Activated CD8-positive, alpha-beta T cell treated with anti-CD3 and anti-CD28 coated beads, Interleukin-2, amount 10 ng/mL, durations not matched to agents 7 days and 5 days (primary cell): ENCODE measurements at regions not wholly inside any gene's neighbourhood (a gene's known extent, or its start where the extent isn't known, plus 50 kb on each side); places are given as distances from the start of the nearest gene placed in this dataset.
"Not testable (repeated sequence)": the region's sequence is repeated elsewhere in the genome, so short reads cannot be mapped to it uniquely, and the experiment has no call there.

Experiments
- ATAC-seq: fragments of 150-1000 bp; cut with Tn5 transposase; one replicate; pipeline ENCODE4 v1.10.0; 2021; ENCODE audit warnings: moderate library complexity
- CTCF ChIA-PET: fragments of 350-600 bp; sonication (Branson Sonifier 250); formaldehyde crosslinking; loops from one replicate; lab custom pipeline; 2021; ENCODE audit warnings: antibody characterized with exemption; lab: Charles Lee
- POLR2A ChIA-PET: fragments of 350-600 bp; sonication (Branson Sonifier 250); formaldehyde crosslinking; loops from one replicate; lab custom pipeline; 2021; ENCODE audit warnings: antibody characterized with exemption; lab: Charles Lee
- DNase-seq: peaks from one replicate; pipeline ENCODE4 v3.0.0-alpha.2; 2020
- H3K27ac Mint-ChIP-seq: one replicate; pipeline ENCODE4 v1.8.0; 2021; ENCODE audit warnings: mild to moderate bottlenecking, mixed read lengths
- H3K27me3 Mint-ChIP-seq: one replicate; pipeline ENCODE4 v1.8.0; 2021; ENCODE audit warnings: low read depth, mixed read lengths
- H3K36me3 Mint-ChIP-seq: one replicate; pipeline ENCODE4 v1.8.0; 2021; ENCODE audit warnings: low read depth, mixed read lengths
- H3K4me1 Mint-ChIP-seq: one replicate; pipeline ENCODE4 v1.8.0; 2021; ENCODE audit warnings: low read depth, mixed read lengths
- H3K4me3 Mint-ChIP-seq: one replicate; pipeline ENCODE4 v1.8.0; 2021; ENCODE audit warnings: mild to moderate bottlenecking, mixed read lengths
- H3K9me3 Mint-ChIP-seq: one replicate; pipeline ENCODE4 v1.8.0; 2022; ENCODE audit warnings: mixed read lengths; ENCODE audit not compliant: insufficient read depth

DNA sequence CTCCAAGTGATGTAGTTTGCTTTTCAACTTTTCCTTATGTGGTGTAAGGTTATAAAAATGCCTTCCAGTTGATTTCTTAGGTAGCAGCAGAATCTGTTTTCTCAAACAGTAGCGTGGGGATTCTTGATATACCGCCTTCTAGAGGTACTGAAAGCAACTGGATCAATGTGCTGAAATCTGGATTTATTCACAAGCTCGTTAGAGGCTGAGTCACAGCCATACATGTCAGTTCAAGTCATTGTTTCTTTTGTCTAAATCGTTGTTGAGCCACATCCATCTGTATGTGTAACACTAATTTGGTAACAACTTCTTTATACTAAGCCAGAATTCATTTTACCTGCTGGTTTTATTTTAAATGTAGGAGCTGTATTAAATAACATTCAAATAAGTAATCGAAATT is 200.0 kb upstream of the MAD2L1 start:
- CTCF ChIA-PET: no interaction called here
- peaks cover 2% of the 10 kb centered on the region for H3K27me3 Mint-ChIP-seq
- DNase-seq (no peak), ATAC-seq (no peak)
- no peaks in the 10 kb centered on the region for H3K4me1 Mint-ChIP-seq
- POLR2A ChIA-PET: no interaction called here
- H3K27ac Mint-ChIP-seq: no peak overlapping the region
- no peaks in the 10 kb centered on the region for H3K9me3 Mint-ChIP-seq
- no peaks in the 10 kb centered on the region for H3K36me3 Mint-ChIP-seq
- H3K4me3 Mint-ChIP-seq: no peak overlapping the region

DNA sequence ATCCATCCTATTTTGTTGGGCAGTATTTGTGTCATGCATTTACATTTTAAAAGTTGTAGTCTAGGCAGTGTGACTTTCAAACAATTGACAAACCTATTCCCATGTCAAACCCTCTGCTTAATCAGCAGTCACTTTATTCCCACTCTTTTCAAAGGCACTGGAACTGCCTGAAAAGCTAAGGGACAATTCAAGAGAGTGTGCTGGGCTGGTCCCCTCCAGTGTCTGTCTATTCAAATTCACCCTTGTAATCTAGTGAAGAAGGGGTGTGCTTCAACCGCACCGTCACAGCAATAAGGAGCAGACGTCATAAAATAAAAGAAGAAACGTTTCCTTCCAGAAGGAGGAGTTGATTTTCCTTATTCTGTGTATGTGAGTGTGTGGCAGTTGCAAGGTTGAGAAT is 197.0 kb upstream of the MAD2L1 start:
- H3K9me3 Mint-ChIP-seq: no peaks in the 10 kb centered on the region
- no peak overlapping the region for H3K4me3 Mint-ChIP-seq
- POLR2A ChIA-PET: no interaction called here
- H3K27ac Mint-ChIP-seq: no peak overlapping the region
- CTCF ChIA-PET: no interaction called here
- ATAC-seq (no peak), DNase-seq (no peak)
- no peaks in the 10 kb centered on the region for H3K36me3 Mint-ChIP-seq
- no peaks in the 10 kb centered on the region for H3K4me1 Mint-ChIP-seq
- H3K27me3 Mint-ChIP-seq: no peaks in the 10 kb centered on the region

DNA sequence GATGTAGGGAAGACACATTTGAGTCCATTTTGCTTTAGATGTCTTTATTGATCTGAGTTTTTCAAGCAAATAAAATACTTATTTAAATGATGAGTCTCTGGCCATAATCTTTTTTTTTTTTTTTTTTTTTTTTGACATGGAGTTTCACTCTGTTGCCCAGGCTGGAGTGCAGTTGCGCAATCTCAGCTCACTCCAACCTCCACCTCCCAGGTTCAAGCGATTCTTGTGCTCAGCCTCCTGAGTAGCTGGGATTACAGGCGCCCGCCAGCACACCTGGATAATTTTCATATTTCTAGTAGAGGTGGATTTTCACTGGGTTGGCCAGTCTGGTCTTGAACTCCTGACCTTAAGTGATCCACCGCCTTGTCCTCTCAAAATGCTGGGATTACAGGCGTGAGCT is 194.5 kb upstream of the MAD2L1 start:
- CTCF ChIA-PET: no interaction called here
- Mint-ChIP-seq H3K27me3 (no peaks in the 10 kb centered on the region), H3K36me3 (no peaks in the 10 kb centered on the region), H3K4me3 (no peak overlapping the region), H3K9me3 (no peaks in the 10 kb centered on the region), H3K27ac (no peak overlapping the region), H3K4me1 (no peaks in the 10 kb centered on the region)
- no peak for DNase-seq
- ATAC-seq: no peak
- POLR2A ChIA-PET: no interaction called here

DNA sequence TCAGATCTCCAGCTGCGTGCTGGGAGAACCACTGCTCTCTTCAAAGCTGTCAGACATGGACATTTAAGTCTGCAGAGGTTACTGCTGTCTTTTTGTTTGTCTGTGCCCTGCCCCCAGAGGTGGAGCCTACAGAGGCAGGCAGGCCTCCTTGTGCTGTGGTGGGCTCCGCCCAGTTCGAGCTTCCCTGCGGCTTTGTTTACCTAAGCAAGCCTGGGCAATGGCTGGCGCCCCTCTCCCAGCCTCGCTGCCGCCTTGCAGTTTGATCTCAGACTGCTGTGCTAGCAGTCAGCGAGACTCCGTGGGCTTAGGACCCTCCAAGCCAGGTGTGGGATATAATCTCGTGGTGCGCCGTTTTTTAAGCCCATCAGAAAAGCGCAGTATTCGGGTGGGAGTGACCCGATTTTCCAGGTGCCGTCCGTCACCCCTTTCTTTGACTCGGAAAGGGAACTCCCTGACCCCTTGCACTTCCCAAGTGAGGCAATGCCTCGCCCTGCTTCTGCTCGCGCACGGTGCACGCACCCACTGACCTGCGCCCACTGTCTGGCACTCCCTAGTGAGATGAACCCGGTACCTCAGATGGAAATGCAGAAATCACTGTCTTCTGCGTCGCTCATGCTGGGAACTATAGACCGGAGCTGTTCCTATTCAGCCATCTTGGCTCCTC is 189.6 kb upstream of the MAD2L1 start:
- H3K4me3 Mint-ChIP-seq, H3K27ac Mint-ChIP-seq, H3K27me3 Mint-ChIP-seq, CTCF ChIA-PET, ATAC-seq, POLR2A ChIA-PET, DNase-seq, H3K4me1 Mint-ChIP-seq, H3K36me3 Mint-ChIP-seq, H3K9me3 Mint-ChIP-seq: not testable (repeated sequence)

DNA sequence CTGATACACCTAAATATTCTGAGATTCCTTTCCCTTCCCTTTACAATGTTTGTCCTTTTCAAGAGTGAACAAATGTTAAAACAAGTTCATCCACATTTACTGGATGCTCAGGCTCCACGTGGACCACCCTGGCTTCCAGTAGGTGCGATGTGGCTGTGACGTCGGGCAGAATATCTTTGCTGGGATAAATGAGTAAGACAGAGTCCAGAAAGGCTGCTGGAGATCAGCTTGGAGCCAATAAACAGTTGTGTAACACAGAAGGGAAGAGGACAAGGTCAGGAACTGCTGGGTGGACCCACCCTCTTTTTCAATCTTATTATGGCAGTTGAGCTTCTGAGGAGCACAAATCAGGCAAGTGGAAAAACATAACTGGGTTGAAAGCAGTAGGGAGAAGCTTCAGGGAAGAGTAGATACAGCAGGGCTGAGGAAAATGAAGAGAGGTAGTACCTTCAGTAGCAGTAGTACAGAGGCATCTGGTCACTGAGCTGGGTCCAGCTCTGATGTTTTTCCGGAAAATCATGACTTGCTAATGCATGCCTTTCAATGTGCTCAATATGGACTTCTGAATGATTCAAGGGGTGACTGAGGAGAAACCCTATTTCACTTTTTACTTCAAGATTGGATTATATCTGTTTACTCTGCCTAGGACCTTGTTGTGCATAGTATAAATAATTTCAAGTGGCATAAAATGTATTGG is 171.8 kb upstream of the MAD2L1 start:
- DNase-seq: no peak
- Mint-ChIP-seq H3K4me3 (no peak overlapping the region), H3K9me3 (no peaks in the 10 kb centered on the region), H3K4me1 (no peaks in the 10 kb centered on the region), H3K27me3 (no peaks in the 10 kb centered on the region), H3K27ac (no peak overlapping the region), H3K36me3 (no peaks in the 10 kb centered on the region)
- ChIA-PET POLR2A (no interaction called here), CTCF (no interaction called here)
- ATAC-seq: no peak

DNA sequence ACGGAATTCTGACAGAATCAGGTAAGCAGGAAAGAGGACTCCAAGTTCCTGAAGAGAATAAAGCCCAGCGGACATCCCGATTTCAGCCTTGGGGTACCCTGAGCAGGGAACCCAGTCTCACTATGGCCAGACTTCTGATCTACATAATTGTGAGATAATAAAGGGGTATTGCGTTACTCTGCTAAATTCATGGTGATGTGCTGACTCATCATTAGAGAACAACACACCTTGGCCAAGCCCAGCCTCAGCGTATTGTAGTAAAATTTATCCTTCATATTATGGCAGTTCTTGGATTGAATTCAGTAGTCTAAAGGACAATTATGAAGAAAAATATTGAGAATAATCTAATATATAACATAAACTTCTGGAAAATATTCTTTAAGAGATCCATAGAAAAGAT is 170.2 kb upstream of the MAD2L1 start:
- ATAC-seq (no peak), DNase-seq (no peak)
- H3K27me3 Mint-ChIP-seq: no peaks in the 10 kb centered on the region
- POLR2A ChIA-PET: interaction anchor here (0.6 kb wide), 1 partner anchor 1327 kb away, joined by 3 read pairs; no protein-coding TSS in a partner anchor
- CTCF ChIA-PET: no interaction called here
- H3K27ac Mint-ChIP-seq: no peak overlapping the region
- no peaks in the 10 kb centered on the region for H3K36me3 Mint-ChIP-seq
- H3K4me3 Mint-ChIP-seq: no peak overlapping the region
- H3K9me3 Mint-ChIP-seq: no peaks in the 10 kb centered on the region
- no peaks in the 10 kb centered on the region for H3K4me1 Mint-ChIP-seq

DNA sequence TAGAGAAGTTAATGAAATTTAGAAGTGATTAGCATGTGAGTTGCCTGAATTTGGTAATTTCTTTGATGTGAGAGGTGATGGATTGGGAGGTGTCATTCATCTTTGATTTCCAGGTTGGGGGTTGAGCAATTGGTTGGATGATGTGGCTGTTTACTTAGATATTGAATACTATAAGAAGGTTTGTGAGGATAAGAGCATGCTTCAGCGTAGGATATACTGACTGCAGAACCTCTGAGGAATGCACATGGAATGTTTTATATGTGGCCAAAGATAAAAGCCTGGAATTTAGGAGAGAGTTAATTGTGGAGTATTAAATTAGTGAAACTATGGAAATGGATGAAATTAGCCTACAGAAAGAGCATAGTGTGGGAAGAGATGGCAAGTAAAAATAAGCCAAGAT is 165.4 kb upstream of the MAD2L1 start:
- no peaks in the 10 kb centered on the region for H3K4me1 Mint-ChIP-seq
- no peak overlapping the region for H3K27ac Mint-ChIP-seq
- ATAC-seq (no peak), DNase-seq (no peak)
- no peak overlapping the region for H3K4me3 Mint-ChIP-seq
- H3K27me3 Mint-ChIP-seq: no peaks in the 10 kb centered on the region
- H3K9me3 Mint-ChIP-seq: no peaks in the 10 kb centered on the region
- POLR2A ChIA-PET: no interaction called here
- CTCF ChIA-PET: no interaction called here
- H3K36me3 Mint-ChIP-seq: no peaks in the 10 kb centered on the region

DNA sequence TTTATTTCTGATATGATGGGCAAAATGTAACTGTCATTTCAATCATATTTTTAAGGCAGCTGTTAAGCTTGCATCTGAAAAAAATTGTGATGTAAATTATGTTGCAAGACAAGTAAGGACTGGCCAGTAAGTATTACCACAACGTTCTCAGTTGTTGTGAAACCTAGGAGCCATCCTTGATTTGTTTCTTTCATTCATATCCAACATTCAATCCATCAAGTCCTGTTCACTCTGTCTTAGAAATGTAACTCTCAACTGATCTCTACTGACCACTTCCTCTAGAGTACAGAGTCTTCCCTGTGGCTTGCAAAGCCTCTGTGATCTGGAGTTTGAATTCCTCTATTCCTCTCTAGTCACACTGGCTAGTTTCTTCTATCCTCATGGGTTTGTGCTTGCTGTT is 161.4 kb upstream of the MAD2L1 start:
- Mint-ChIP-seq H3K4me1 (no peaks in the 10 kb centered on the region), H3K36me3 (no peaks in the 10 kb centered on the region), H3K27ac (no peak overlapping the region), H3K4me3 (no peak overlapping the region), H3K27me3 (no peaks in the 10 kb centered on the region), H3K9me3 (no peaks in the 10 kb centered on the region)
- DNase-seq (no peak), ATAC-seq (no peak)
- POLR2A ChIA-PET: no interaction called here
- CTCF ChIA-PET: no interaction called here

DNA sequence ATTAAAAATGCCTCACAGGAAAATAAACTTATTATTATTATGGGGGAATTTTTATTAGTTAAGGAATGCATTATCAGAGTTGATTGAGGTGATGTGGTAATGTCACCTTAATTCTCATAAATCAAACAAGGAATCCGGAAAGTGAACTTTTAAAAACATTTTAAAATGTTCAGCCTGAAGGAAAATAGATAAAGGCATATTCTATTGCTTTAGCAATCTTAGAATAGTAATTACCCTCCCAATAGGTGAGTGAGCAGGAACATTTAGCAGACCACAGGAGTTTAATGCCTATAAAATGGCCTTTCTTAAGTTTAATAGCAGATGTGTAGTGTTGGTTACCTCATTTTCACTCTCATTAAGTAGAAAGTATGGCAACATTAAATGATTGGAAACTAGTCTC is 160.9 kb upstream of the MAD2L1 start:
- Mint-ChIP-seq H3K27ac (no peak overlapping the region), H3K4me3 (no peak overlapping the region), H3K36me3 (no peaks in the 10 kb centered on the region), H3K4me1 (no peaks in the 10 kb centered on the region), H3K27me3 (no peaks in the 10 kb centered on the region), H3K9me3 (no peaks in the 10 kb centered on the region)
- ChIA-PET POLR2A (no interaction called here), CTCF (no interaction called here)
- DNase-seq (no peak), ATAC-seq (no peak)

DNA sequence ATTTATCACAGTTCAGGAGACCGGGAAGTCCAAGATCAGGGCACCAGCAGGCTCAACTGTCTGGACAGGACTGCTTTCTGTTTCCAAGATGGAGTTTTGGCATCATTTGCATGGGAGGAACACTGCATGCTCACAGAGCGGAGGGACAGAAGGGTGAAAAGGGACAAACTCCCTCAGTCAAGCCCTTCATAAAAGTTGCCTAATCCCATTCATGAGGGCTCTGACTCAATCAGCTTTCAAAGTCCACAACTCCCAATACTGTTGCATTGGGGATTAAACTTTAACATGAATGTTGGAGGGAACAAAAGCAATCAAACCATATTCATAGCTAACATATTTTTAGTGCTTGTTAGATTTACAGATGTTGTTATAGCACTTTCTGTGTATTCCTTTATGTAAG is 158.9 kb upstream of the MAD2L1 start:
- no peak overlapping the region for H3K4me3 Mint-ChIP-seq
- H3K27me3 Mint-ChIP-seq: no peaks in the 10 kb centered on the region
- no peaks in the 10 kb centered on the region for H3K9me3 Mint-ChIP-seq
- no peak overlapping the region for H3K27ac Mint-ChIP-seq
- H3K36me3 Mint-ChIP-seq: no peaks in the 10 kb centered on the region
- CTCF ChIA-PET: no interaction called here
- POLR2A ChIA-PET: no interaction called here
- no peak for DNase-seq
- H3K4me1 Mint-ChIP-seq: no peaks in the 10 kb centered on the region
- no peak for ATAC-seq

DNA sequence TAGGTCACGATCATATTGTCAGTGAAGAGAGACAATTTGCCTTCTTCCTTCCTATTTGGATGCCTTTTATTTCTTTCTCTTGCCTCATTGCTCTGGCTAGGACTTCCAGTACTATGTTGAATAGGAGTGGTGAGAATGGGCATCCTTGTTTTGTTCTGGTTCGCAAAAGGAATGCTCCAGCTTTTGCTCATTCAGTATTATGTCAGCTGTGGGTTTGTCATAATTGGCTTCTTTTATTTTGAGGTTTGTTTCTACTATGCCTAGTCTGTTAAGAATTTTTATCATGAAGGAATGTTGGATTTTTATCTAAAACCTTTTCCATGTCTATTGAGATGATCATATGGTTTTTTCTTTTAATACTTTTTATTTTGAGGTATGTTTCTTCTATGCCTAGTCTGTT is 152.3 kb upstream of the MAD2L1 start:
- Mint-ChIP-seq H3K36me3 (no peaks in the 10 kb centered on the region), H3K27me3 (no peaks in the 10 kb centered on the region), H3K9me3 (no peaks in the 10 kb centered on the region), H3K4me1 (no peaks in the 10 kb centered on the region), H3K4me3 (no peak overlapping the region), H3K27ac (no peak overlapping the region)
- ChIA-PET POLR2A (interaction anchor here (0.6 kb wide), 1 partner anchor 1467 kb away, joined by 3 read pairs; no protein-coding TSS in a partner anchor), CTCF (no interaction called here)
- no peak for ATAC-seq
- no peak for DNase-seq

DNA sequence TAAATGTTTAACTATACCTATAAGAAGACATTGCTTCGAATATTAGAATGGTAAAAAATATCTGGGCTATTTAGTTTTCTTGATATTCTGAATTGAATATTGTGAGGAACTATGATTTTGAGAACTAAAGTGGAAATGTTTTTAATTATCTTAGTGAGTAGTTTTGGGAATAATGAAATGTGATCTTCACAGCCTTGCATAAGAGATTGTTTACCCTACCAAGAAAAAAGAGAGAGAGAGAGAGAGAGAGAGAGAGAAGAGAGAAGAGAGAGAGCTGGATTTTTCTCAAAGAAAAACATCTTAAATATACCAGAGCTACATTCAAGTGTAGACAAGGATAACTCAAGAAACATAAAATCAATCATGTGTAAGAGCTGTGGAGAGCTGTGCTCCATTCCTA is 148.7 kb upstream of the MAD2L1 start:
- no peak overlapping the region for H3K4me3 Mint-ChIP-seq
- no peak overlapping the region for H3K27ac Mint-ChIP-seq
- H3K27me3 Mint-ChIP-seq: no peaks in the 10 kb centered on the region
- POLR2A ChIA-PET: no interaction called here
- H3K36me3 Mint-ChIP-seq: no peaks in the 10 kb centered on the region
- no peak for ATAC-seq
- DNase-seq: no peak
- no peaks in the 10 kb centered on the region for H3K4me1 Mint-ChIP-seq
- CTCF ChIA-PET: no interaction called here
- no peaks in the 10 kb centered on the region for H3K9me3 Mint-ChIP-seq
